ENCODE measurements at regions not wholly inside any gene's neighbourhood (a gene's known extent, or its start where the extent isn't known, plus 50 kb on each side); places are given as distances from the start of the nearest gene placed in this dataset.

DNA sequence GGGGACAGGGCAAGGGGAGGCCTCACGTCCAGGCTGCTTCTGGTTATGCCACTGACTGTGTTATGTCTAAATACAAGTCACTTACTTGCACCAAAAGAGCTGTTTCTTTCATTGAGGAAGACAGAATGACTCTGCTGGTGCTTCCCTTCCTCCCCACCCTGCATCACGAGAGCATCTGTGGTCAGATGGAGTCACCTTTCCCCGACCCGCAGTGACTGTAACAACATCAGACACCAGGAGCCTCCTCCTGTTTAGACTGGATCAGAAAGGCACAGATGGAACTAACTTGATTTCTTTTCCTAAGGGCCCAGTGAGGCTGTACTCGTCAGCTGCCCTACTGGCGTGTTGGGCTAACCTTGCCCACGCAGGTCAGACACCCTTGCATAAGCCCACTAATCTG is 90.3 kb upstream of the ZNF536 start:
- DNase-seq, result no peak
- Mint-ChIP-seq H3K27ac (no peak overlapping the region), H3K4me1 (peaks cover 22% of the 10 kb centered on the region), H3K9me3 (no peaks in the 10 kb centered on the region), H3K4me3 (no peak overlapping the region), H3K27me3 (ENCODE audit: low read depth, poor library complexity) (peaks cover 15% of the 10 kb centered on the region), H3K36me3 (ENCODE audit: low read depth) (no peaks in the 10 kb centered on the region)
- TF ChIP-seq, protein P1, sequence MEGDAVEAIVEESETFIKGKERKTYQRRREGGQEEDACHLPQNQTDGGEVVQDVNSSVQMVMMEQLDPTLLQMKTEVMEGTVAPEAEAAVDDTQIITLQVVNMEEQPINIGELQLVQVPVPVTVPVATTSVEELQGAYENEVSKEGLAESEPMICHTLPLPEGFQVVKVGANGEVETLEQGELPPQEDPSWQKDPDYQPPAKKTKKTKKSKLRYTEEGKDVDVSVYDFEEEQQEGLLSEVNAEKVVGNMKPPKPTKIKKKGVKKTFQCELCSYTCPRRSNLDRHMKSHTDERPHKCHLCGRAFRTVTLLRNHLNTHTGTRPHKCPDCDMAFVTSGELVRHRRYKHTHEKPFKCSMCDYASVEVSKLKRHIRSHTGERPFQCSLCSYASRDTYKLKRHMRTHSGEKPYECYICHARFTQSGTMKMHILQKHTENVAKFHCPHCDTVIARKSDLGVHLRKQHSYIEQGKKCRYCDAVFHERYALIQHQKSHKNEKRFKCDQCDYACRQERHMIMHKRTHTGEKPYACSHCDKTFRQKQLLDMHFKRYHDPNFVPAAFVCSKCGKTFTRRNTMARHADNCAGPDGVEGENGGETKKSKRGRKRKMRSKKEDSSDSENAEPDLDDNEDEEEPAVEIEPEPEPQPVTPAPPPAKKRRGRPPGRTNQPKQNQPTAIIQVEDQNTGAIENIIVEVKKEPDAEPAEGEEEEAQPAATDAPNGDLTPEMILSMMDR (IDR thresholded peaks at IDR 0.05), result no peak

DNA sequence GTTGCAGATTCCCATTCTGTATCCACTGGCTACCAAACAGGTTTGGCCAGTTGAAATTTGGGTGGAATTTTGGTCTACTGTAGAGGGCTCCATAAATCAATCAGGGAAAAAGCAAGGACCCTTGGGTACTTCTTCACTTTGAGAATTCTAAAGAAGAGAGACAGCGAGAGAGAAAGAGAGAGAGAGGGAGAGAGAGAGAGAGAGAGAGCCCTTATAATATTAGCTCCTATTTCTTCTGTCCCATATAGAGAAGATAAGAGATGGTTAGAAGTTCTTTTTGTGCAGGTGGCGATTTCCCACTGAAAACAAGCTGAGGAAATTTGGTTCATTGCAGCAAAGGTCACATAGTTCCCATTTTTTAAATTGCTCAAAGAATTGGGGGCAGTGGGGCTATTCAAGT is 88.6 kb upstream of the ZNF536 start:
- H3K4me1 Mint-ChIP-seq, result peaks cover 17% of the 10 kb centered on the region
- H3K9me3 Mint-ChIP-seq, result no peaks in the 10 kb centered on the region
- H3K27ac Mint-ChIP-seq, result no peak overlapping the region
- TF ChIP-seq, protein P1 (IDR thresholded peaks at IDR 0.05), result no peak
- no peak overlapping the region for H3K4me3 Mint-ChIP-seq
- peaks cover 16% of the 10 kb centered on the region for H3K27me3 Mint-ChIP-seq (ENCODE audit: low read depth, poor library complexity)
- H3K36me3 Mint-ChIP-seq (ENCODE audit: low read depth), result no peaks in the 10 kb centered on the region
- no peak for DNase-seq

DNA sequence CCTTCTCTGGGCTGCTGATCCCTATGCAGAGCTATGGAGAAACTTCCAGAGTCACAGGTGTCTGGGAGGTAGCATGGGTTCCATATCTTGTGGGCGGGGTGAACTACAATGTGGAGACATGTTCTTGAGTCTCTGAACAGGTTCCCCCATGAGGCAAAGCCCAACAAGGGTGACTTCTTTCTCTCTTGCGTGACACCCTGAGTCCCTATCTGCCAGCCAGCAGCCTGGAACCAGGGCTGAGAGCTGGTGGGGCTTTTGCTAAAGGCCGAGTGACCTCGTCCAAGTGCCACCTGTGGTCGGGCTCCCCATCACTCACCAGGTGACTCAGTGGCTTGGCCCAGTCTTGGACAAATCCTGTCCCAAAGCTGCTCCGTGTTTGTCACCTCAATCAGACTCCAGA is 88.0 kb upstream of the ZNF536 start:
- Mint-ChIP-seq H3K27me3 (ENCODE audit: low read depth, poor library complexity) (peaks cover 13% of the 10 kb centered on the region), H3K4me1 (peaks cover 17% of the 10 kb centered on the region), H3K9me3 (no peaks in the 10 kb centered on the region), H3K36me3 (ENCODE audit: low read depth) (no peaks in the 10 kb centered on the region), H3K4me3 (no peak overlapping the region), H3K27ac (no peak overlapping the region)
- no peak for DNase-seq
- TF ChIP-seq, protein P1 (IDR thresholded peaks at IDR 0.05), result no peak

DNA sequence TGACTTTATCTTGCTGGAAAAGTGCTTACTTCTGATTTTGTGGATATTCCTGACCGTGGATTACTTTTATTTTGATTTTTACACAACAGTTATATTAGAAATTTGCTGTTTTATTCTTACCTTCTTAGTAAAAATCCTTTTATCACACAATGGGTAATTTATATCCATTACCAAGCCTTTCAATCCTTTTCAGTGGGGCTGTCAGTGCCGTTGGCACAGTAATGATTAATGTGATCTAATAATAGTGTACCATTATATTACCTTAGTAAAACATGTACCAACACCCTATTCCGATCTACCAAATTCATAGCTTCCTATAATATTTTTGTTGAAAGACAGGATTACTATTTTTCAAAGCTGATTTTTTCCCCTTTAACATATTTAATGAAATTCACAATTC is 87.3 kb upstream of the ZNF536 start:
- H3K27ac Mint-ChIP-seq, result no peak overlapping the region
- H3K4me1 Mint-ChIP-seq, result peaks cover 17% of the 10 kb centered on the region
- TF ChIP-seq, protein P1 (IDR thresholded peaks at IDR 0.05), result no peak
- no peaks in the 10 kb centered on the region for H3K36me3 Mint-ChIP-seq (ENCODE audit: low read depth)
- H3K9me3 Mint-ChIP-seq, result no peaks in the 10 kb centered on the region
- DNase-seq, result no peak
- H3K27me3 Mint-ChIP-seq (ENCODE audit: low read depth, poor library complexity), result peaks cover 7% of the 10 kb centered on the region
- no peak overlapping the region for H3K4me3 Mint-ChIP-seq

DNA sequence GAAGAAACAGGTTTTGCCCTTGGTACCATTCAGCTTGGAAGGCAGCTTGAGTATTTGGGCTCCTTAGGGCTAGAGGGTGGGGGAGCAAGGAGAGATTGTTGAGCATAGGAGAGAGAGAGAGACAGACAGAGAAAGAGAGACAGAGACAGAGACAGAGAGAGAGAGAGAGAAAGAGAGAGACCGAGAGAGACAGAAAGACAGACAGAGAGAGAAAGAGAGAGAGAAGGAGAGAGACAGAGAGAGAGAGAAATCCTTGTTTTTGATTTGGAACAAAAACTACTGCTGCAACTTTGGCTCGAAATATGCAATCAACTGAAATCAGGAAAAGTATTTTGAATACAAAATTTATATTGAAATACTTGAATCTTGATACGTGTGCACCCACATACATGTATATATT is 85.8 kb upstream of the ZNF536 start:
- no peak overlapping the region for H3K27ac Mint-ChIP-seq
- DNase-seq, result no peak
- H3K4me1 Mint-ChIP-seq, result peaks cover 17% of the 10 kb centered on the region
- H3K4me3 Mint-ChIP-seq, result no peak overlapping the region
- TF ChIP-seq, protein P1 (IDR thresholded peaks at IDR 0.05), result no peak
- H3K36me3 Mint-ChIP-seq (ENCODE audit: low read depth), result no peaks in the 10 kb centered on the region
- H3K27me3 Mint-ChIP-seq (ENCODE audit: low read depth, poor library complexity), result peaks cover 5% of the 10 kb centered on the region
- no peaks in the 10 kb centered on the region for H3K9me3 Mint-ChIP-seq

DNA sequence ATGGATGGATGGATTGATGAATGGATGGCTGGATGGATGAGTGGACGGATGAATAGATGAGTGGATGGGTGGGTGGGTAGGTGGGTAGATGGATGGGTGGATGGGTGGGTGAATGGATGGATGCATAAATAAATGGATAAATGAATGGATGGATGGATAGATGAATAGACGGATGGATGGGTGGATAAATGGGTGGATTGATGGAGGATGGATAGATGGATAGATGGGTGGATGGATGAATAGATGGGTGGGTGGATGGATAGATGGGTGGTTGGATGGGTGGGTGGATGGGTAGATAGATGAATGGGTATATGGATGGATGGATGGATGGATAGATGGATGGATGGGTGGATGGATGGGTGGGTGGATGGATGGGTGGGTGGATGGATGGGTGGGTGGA is 84.9 kb upstream of the ZNF536 start:
- H3K27me3 Mint-ChIP-seq (ENCODE audit: low read depth, poor library complexity), result peaks cover 9% of the 10 kb centered on the region
- H3K27ac Mint-ChIP-seq, result no peak overlapping the region
- no peak overlapping the region for H3K4me3 Mint-ChIP-seq
- peaks cover 11% of the 10 kb centered on the region for H3K4me1 Mint-ChIP-seq
- H3K9me3 Mint-ChIP-seq, result no peaks in the 10 kb centered on the region
- TF ChIP-seq, protein P1 (IDR thresholded peaks at IDR 0.05), result no peak
- DNase-seq, result no peak
- no peaks in the 10 kb centered on the region for H3K36me3 Mint-ChIP-seq (ENCODE audit: low read depth)
